GM18907 (cell line): ENCODE measurements at regions not wholly inside any gene's neighbourhood (a gene's known extent, or its start where the extent isn't known, plus 50 kb on each side); places are given as distances from the start of the nearest gene placed in this dataset.

Source experiments
- ATAC-seq: cut with Tn5 transposase; IDR thresholded peaks from one replicate; pipeline ENCODE4 v1.9.1; 2021; ENCODE audit warnings: mild to moderate bottlenecking, moderate library complexity; ENCODE audit not compliant: unreplicated experiment

- no peak for ATAC-seq
Observed at GRCh38 chr3:148253713-148254112, 444.0 kb upstream of the AGTR1 start.

DNA sequence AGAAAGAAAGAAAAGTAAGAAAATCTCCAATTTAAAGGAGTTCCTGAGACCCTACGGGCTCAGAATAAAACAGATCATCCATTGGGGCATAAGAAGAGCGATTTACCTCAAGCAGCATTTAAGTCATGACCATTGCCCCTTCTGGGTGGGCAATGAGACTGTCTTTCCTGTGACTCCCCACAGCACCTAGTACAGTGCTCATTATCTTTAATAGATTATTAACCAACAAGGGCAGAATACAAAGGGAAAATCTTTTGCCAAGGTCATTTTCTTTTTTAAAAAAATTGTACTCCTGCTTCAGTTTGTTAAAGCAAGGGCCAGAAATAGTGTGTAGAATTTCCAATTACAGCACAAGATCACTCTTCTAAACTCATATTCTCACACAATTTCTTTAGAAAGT lies 443.3 kb upstream of the AGTR1 start:
- ATAC-seq, result no peak

GRCh38 chr3:148255981-148256969 lies 441.4 kb upstream of the AGTR1 start:
- no peak for ATAC-seq

DNA sequence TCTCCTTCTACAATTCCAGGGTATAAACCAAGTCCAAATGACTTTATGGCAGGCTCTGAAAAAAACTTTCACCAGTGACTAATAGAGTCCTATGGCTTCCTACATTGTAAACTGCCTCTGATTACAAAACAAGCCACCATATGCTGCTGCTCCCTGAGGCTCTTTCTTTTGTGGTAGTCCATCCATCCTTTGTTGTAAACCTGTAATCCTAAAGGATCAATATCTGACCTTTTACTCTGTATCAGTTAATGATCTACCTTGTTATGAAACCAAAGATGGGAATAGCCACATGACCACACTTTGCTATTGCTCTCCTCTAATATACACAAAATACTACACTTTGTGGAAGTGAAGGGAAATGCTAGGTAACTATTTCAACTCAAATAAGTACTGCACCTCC lies 434.7 kb upstream of the AGTR1 start:
- no peak for ATAC-seq

- ATAC-seq, result no peak
Observed at GRCh38 chr3:148265841-148266240, 431.9 kb upstream of the AGTR1 start.

DNA sequence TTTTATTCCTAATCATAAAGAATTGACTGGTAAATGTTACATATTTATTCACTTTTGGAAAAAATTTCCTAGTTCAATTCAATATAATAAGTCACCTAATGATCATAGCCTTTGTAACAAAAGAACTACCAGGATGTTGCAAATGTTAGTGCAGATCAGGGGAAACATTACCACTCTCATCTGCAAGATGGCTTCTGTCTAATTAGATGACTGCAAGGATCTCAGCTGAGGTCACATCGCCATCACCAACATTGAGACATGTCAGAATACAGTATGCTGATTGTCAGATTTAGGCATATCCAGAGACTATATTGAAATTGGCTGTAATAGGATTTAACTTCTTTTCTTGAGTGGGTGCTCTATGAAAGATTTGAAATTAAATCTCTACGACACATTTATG lies 431.4 kb upstream of the AGTR1 start:
- no peak for ATAC-seq

DNA sequence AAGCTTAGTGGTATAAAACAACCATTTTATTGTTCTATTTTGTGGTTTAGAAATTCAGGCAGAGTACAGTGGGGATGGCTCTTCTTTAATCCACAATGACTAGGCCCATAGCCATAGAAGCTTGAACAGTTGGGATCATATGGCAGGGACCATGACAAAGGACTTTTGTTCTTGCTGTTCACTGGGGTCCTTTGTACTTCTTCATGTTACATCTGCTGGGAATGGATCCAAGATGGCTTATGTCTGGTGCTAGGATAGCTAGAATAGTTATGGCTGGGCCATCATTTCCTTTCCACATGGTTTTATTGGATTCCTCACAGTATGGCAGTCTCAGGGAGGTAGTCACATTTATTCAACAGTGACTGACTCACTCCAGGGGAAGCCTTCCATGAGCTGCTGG lies 427.9 kb upstream of the AGTR1 start:
- ATAC-seq, result no peak

DNA sequence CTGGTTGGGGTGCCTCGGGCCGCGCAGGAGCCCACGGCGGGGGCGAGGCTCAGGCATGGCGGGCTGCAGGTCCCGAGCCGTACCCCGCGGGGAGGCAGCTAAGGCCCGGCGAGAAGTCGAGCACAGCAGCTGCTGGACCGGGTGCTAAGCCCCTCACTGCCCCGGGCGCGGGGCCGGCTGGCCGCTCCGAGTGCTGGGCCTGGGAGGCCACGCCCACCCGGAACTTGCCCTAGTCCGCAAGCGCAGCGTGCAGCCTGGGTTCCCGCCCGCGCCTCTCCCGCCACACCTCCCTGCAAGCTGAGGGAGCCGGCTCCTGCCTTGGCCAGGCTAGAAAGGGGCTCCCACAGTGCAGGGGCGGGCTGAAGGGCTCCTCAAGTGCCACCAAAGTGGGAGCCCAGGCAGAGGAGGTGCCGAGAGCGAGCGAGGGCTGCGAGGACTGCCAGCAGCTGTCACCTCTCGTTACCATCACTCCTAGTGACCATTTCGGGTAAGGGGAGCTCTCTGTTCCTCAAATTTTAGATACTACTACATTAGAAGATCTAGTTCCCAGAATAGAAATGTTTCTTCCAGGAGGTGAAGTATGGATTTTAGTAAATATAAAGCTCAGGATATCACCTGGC lies 417.0 kb upstream of the AGTR1 start:
- ATAC-seq, result no peak

GRCh38 chr3:148289159-148289558 lies 408.5 kb upstream of the AGTR1 start:
- no peak for ATAC-seq

DNA sequence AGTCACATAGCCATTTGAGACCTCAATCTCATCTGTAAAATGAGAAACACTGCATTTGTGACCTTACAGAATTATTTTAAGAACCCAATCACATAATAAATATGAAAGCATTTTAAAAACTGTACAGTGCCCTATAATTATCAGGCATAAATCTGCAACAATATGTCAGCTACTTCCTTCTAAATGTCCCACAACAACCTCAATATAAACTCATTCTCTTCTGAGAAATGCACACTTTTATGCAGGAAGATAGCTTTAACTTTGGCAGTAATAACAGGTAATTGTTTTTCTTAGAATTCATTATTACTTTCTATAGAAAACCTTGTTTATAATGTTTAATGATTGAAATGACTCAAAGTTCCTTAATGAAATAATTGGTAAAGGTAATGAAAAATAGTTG lies 400.7 kb upstream of the AGTR1 start:
- no peak for ATAC-seq

DNA sequence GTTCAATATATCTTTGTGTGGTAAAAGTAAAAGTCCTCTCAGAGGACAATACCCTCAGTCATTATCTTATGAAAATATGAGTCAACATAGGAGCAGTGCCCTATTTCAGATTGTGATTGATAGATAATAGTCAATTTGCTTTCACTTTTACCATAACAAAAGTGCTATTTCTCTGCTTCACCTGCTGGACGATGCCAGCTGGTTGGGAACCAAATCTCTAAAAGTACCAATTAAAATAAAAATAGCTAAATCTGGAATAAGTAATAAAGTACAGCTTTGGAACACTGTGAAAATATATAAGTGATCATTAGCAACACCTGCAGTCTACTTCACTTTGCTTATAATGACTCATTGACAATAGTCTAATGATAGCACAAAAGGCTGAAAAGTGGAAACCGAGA lies 390.3 kb upstream of the AGTR1 start:
- peak; percentile 75 for ATAC-seq

DNA sequence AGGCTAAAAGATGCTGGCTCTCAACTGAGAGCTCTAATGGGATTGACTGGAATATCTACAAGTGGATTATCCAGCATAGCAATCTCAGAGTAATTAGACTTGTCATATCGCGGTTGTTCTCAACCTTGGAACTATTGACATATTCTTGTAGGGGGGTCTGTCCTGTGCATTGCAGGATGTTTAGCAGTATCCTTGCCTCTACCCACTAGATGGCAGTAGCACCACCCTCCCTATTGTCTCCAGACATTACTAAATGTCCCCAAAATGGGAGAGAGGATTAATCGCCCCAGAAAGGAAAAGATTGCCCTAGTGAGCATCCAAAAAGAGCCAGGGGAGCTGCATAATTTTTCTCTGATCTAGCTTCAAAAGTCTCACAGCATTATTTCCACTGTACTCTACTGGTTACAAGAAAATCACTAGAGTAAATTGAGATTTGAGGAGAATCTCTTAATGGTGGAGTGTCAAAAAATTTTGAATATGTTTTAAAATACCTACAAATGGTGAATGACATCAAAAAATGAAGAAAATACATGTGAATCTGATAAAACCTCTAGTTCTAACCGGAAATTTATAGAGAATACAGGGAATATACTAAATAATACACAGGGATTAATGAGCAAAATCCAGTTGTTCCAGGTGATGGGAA lies 388.2 kb upstream of the AGTR1 start:
- peak; percentile 96 for ATAC-seq

DNA sequence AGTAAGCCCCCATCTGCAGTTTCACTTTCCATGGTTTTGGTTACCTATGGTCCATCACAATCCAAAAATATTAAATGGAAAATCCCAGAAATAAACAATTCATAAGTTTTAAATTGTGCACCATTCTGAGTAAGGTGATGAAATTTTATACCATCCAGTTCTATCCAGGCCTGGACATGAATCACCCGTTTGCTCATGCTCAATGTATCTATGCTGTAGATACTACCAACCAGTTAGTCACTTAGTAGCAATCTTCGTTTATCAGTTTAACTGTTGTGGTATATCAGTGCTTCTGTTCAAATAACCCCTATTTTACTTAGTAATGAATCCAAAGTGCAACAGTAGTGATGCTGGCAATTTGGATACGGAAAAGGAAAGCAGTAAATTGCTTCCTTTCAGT lies 381.9 kb upstream of the AGTR1 start:
- ATAC-seq, result no peak

DNA sequence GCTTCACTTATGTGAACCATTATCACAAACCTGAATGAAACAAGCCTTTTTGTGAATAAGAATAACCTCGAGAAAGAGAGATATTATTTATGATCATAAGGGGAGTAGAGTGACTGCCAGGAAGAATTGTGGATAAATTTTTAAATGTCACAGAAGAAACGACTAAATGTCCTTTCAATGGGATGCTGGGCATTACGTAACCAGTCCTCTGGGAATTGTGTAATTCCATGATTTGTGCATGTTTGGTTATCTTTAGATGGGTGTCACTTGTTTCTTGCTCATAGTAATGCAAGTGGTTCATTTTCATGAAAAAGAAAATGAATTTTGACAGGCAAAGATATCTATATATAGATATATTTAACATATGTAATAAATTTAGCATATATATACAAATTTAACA lies 379.5 kb upstream of the AGTR1 start:
- no peak for ATAC-seq

DNA sequence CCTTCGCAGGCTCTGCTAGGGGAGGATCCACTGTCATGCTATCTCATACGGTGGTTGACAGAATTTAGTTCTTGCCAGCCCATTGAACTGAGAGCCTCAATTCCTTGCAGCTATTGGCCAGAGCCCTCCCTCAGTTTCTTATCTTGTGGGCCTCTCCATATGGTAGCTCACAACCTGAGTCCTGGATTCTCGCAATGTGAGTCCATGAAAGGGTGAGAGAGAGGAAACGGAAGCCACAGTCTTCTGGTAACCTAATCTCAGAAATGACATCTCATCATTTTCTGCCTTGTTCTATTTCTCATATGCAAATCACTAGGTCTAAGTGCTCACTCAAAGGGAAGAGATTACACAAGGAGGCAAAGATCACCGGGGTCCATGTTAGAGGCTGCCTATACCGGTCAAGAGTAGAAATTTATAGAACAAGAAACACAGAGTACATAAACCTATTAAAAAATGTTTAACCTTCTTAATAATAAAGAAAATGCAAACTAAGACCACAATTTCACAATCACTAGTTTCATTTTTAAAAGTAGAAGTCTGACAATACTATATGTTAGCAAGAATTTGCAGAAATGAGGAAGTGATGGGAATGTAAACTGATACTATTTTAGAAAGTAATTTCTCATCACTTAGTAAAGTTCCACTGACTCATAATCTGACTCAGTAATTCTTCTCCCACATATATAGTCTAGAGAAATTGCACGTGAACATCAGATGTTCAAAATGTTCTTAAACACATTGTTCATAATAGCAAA lies 378.4 kb upstream of the AGTR1 start:
- peak; percentile 97 for ATAC-seq

DNA sequence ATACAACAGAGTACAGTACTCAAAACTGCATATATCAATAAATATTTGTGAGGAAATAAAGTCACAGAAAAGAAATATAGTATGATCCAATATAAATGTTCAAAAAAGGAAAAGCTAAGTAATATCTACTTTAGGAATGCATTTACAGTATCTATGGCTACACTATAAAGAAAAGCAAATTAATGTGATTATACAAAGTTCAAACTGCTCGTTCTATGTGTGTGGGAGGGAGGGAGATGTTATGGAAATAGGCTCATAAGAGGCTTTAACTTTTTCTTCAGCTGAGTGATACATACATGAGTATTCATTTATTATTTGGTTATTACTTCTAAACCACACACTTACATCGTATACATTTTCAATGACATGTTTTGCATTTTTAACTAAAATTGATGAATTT lies 377.7 kb upstream of the AGTR1 start:
- no peak for ATAC-seq

GRCh38 chr3:148329481-148330235 lies 368.0 kb upstream of the AGTR1 start:
- ATAC-seq, result no peak

DNA sequence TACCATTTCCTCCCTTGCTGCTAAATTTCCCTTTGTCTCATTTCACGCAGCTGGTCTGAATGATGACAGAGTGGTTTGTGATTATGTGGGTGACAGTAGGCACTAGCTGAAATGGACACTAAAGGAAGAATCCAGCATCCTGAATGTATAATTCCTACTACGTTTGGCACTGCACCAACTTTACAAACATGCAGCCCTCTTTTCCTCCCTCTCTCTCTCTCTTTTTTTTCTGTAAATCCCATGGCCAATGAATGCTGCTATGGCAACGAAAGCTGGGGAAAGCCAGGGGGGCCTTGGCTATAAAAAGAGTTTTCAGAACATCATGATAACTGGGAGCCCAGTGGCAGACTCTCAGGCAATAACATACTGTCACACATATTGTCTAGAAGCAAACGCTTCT lies 367.2 kb upstream of the AGTR1 start:
- ATAC-seq, result no peak

- no peak for ATAC-seq
Observed at GRCh38 chr3:148331081-148331846, 366.4 kb upstream of the AGTR1 start.

DNA sequence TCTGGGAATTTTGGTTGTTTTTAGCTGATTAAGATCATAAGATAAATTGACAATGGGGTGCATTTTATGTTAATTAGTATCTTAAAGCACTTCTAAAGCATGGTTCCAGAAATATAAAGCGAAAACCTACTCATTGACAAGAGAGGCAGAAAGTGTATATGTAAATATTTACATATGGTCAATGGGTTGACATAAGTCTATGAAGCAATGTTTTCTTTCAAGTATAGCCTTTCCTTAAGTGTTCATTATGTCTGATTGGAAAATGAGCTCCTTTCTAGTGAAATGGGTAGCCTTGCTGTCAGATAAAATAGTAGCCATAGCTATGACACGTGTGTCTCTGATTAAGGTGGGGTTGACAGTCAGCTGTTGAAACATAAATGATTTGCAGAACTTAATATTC lies 365.2 kb upstream of the AGTR1 start:
- ATAC-seq, result no peak
